Loucy (cell line): ENCODE measurements at regions not wholly inside any gene's neighbourhood (a gene's known extent, or its start where the extent isn't known, plus 50 kb on each side); places are given as distances from the start of the nearest gene placed in this dataset.

Experiments
- EZH2phosphoT487 ChIP-seq: fragments of 200-600 bp; IDR thresholded peaks from 2 replicates; pipeline ENCODE4 v1.6.1; 2018; ENCODE audit warnings: antibody characterized with exemption, mild to moderate bottlenecking, moderate library complexity, borderline replicate concordance
- TF ChIP-seq, protein P1 (sequence below): fragments of 200-600 bp; sonication (generic); conservative IDR thresholded peaks from 2 replicates; pipeline ENCODE4 v1.5.1; 2014; ENCODE audit warnings: mild to moderate bottlenecking, antibody characterized with exemption, low read length

GRCh38 chr18:44054514-44054913 lies 626.2 kb upstream of the SETBP1 start:
- TF ChIP-seq EZH2phosphoT487, result no peak
- TF ChIP-seq, protein P1, sequence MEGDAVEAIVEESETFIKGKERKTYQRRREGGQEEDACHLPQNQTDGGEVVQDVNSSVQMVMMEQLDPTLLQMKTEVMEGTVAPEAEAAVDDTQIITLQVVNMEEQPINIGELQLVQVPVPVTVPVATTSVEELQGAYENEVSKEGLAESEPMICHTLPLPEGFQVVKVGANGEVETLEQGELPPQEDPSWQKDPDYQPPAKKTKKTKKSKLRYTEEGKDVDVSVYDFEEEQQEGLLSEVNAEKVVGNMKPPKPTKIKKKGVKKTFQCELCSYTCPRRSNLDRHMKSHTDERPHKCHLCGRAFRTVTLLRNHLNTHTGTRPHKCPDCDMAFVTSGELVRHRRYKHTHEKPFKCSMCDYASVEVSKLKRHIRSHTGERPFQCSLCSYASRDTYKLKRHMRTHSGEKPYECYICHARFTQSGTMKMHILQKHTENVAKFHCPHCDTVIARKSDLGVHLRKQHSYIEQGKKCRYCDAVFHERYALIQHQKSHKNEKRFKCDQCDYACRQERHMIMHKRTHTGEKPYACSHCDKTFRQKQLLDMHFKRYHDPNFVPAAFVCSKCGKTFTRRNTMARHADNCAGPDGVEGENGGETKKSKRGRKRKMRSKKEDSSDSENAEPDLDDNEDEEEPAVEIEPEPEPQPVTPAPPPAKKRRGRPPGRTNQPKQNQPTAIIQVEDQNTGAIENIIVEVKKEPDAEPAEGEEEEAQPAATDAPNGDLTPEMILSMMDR, result no peak
